NCI-H69 (cell line): ENCODE measurements at regions not wholly inside any gene's neighbourhood (a gene's known extent, or its start where the extent isn't known, plus 50 kb on each side); places are given as distances from the start of the nearest gene placed in this dataset.

Experiments
- DNase-seq: peaks from one replicate; lab custom pipeline; 2025; lab: John Stamatoyannopoulos, UW

DNA sequence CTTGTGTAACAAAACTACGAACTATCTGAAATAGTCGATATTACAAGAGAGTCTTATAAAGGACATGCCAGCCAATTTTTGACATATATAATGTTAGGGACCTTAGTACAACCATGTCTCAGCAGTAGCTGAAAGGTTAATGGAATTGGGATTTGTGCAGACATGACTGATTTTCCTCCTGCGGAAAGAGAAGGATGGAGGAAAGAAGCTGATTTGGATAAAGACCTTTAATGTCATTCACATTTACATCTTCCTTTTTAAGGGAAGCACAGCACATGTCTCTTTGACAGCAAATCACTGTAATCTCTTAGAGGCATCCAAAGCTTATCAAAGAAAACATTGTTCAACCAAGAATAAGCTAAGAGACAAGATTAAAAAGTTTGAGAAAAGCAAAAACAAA, 1976.2 kb upstream of the IGFBP7 start:
- DNase-seq = no peak

DNA sequence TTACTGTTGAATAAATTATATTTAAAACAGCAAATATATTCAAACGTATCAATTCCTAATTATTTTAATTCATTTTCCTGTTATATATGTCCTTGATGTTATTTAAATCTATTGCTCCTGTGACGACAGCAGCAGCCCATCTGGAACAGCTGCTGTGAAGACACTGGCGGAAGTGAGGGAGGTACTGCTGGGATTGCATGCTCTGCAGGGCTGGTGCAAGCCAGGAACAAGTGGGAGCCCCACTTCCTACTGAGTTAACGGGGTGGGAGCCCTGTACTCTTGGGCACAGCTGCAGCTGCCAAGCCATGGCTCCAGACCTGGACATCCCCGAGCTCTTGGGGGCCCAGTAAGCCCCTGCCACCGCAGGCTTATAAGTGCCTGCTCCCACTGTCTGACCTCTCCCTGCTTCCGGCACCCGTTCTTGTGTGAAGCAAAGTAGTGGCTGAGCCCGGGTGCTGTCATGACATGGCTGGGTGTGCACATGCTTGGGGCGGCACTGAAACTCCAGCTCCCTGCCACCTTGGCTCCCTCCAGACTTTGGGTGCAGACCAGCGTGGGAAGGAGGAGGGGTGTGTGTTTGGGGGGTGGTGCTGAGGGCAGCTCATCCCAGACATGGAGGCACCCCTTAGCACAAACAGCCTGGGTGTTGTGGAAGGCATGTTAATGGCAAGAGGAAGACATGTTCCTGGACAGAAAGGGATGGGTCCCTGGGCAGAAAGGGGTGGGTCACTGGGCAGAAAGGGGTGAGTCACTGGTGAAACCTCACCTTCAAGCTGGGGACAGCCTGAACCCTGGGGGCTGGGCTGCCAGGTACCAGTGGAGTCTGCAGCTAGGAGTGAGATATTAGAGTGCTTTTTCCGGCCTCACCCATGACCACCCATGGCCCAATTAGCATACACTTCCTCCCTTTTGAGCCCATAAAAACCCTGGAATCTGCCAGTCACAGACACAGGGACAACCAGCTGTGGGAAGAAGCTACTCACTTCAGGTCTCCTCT, 1981.3 kb upstream of the IGFBP7 start:
- peak; percentile 5 for DNase-seq

GRCh38 chr4:59094505-59094904, 1984.3 kb upstream of the IGFBP7 start:
- peak; percentile 36 for DNase-seq

DNA sequence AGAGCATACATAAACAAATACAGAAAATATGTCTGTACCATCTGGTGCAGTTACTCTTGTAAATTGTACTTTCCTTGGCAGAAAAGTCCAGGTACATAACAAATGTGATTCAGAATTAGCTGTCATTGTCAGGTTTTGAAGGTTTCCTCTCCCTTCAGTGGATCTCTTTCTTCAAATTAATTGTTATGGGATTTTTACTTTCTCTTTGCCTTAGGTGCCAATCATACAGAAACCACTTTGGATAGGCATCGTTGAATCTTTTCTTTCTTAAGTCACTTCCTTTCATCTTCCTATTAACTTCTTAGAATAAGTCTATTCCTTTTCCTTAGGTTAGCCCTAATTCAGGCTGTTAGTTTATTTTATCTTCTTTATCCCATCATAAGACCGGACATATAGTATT, 1992.1 kb upstream of the IGFBP7 start:
- DNase-seq = no peak

- no peak for DNase-seq
Observed at GRCh38 chr4:59120287-59120814, 2010.2 kb upstream of the IGFBP7 start.

DNA sequence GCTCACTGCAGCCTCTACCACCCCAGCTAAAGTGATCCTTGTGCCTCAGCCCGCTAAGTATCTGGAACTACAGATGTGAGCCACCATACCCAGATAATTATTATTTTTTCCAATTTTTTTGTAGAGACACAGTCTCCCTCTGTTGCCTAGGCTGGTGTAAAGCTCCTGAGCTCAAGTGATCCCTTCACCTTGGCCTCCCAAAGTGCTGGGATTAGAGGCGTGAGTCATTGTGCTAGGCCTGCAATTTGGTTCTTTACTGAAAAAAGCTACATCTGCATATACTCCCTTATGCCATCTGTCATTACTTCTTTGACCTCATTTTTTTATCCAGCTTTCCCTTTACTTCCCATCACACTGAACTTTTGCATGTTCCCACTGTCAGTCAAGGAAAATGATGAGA, 2012.4 kb upstream of the IGFBP7 start:
- DNase-seq = peak; percentile 67

GRCh38 chr4:59126159-59126558, 2016.0 kb upstream of the IGFBP7 start:
- DNase-seq = no peak

DNA sequence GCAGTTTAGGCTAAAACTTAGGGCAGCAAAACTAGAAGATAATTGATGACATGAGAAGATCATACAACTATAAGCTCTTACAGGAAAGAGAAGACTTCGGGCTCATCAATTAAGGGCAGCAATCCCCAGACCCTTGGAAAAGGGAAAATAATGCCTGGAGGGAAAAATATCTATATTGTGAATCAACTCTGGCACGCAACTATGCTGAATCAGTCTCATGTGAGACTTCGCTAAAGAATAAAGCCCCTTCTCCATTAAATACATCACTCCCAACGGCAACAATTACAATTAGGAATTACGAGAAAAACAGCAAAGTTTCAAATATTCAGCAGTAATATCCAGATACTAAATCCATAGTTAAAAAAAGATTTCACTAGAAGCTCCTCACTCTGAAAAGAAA, 2016.8 kb upstream of the IGFBP7 start:
- DNase-seq = no peak

- DNase-seq = peak; percentile 85
Observed at GRCh38 chr4:59127743-59128142, 2017.6 kb upstream of the IGFBP7 start.

- DNase-seq = no peak
Observed at GRCh38 chr4:59135248-59135985, 2025.2 kb upstream of the IGFBP7 start.

DNA sequence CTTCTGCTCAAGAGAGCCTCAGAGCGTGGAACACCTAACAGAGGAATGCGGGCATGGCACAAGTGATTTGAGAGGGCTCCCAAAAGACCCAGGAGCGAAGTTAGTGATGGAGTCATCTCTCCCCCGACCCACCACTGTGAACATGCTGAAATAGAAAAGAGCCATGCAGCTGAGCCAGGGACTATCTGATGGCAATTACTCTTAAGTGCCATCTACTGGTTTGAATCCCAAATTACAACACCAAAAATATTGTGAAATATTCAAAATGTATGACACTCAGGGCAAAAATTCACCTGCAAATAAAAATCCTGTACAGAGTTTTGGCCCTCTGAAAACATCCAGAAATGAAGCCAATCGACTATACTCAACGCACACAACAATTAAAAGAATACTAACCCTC, 2038.9 kb upstream of the ADGRL3 start:
- no peak for DNase-seq

- peak; percentile 74 for DNase-seq
Observed at GRCh38 chr4:59175617-59176016, 2024.5 kb upstream of the ADGRL3 start.

DNA sequence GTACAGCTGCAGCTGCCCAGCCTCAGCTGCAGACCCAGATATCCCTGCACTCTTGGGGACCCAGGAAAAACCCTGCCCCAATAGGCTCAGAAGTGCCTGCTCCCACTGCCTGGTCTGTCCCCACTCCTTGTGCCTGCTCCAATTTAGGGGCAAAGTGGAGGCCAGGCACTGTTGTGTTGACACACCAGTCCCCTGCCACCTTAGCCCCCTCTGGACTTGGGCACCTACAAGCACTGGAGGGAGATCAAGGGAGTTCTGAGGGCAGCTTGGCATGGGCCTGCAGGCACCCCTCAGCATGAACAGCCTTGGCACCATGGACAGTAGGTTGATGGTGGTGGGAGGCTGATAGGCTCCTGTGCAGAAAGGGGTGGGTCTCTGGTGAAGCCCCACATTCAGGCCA, 2020.8 kb upstream of the ADGRL3 start:
- no peak for DNase-seq

DNA sequence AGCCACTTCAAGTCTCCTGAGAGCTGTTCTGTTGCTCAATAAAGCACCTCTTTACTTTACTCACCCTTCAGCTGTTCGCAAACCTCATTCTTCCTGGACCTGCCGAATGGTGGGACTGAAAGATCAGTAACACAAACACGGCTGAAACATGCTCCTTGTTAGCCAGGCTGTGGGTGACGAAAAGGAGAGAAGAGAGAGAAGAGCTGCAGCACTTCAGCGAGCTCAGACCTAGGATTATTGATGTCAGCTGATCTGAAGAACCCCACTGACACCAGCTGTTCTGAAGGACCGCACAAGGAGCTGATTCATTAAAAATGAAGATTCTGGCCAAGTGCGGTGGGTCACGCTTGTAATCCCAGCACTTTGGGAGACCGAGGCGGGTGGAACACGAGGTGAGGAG, 2020.0 kb upstream of the ADGRL3 start:
- DNase-seq = no peak

DNA sequence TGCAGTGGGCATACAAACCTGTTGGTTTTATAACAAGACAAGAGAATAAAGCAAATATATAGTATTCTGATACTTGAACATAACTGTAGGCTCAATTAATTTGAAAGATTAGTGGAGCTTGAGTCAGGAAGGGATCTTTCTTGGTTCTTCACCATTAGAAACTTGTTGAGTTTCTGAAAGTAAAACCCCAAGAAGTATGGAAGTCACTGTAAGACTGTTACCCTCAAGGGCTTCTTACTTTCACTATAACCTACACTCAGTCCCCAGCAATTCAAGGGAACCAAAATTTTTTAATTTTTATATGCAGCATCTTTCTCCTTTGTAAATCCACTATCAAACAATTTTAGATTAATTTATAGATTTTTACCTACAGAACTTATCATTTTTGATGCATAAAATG, 2019.2 kb upstream of the ADGRL3 start:
- DNase-seq = no peak

GRCh38 chr4:59195839-59196238, 2004.3 kb upstream of the ADGRL3 start:
- DNase-seq = no peak

- peak; percentile 63 for DNase-seq
Observed at GRCh38 chr4:59200992-59201391, 1999.1 kb upstream of the ADGRL3 start.

- DNase-seq = no peak
Observed at GRCh38 chr4:59217910-59218631, 1982.1 kb upstream of the ADGRL3 start.

GRCh38 chr4:59222221-59222620, 1977.9 kb upstream of the ADGRL3 start:
- peak; percentile 2 for DNase-seq

DNA sequence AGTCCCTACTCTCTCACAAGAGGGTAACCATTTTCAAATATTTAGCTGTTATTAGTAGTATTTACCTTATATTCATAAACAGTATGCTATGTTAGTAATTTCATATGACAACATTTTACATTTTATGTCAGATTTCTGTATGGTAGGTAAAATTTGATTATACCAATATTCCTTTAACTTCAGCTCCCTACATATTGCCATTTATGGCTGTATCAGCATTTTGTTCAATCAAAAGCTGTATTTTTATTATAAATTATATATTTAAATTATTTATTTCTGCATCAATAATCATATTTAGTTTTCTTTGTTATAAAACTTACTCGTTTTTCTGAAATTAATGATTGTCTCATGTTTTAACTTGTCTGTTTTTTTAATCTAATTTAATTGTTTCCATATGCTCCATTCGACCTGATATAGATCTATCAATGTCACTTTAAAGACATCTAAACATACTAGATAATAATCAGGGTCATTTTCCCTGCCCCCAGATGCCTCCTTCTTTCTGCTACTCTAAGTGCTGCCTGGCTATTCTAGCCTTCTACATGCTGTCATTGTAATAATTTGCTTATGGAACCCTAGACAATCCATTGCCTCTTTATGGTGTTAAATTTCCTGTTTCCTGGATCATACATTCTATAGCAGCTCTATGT, 1976.7 kb upstream of the ADGRL3 start:
- DNase-seq = peak; percentile 86

- no peak for DNase-seq
Observed at GRCh38 chr4:59238212-59238611, 1961.9 kb upstream of the ADGRL3 start.

- DNase-seq = peak; percentile 58
Observed at GRCh38 chr4:59240011-59240410, 1960.1 kb upstream of the ADGRL3 start.
